GM12878 (cell line): ENCODE measurements at regions not wholly inside any gene's neighbourhood (a gene's known extent, or its start where the extent isn't known, plus 50 kb on each side); places are given as distances from the start of the nearest gene placed in this dataset.

ENCODE experiments used
- ATAC-seq: fragments of 200-7000 bp; cut with Tn5 transposase; 3 replicates; pipeline ENCODE4 v1.9.1; 2020; ENCODE audit warnings: mild to moderate bottlenecking, moderate library complexity
- BruUV-seq: library from RNA; stranded (reverse); fragments of 400-500 nt; replicated peaks from 2 replicates; lab custom pipeline; 2021; lab: Mats Ljungman, UMichigan
- CTCF ChIA-PET: fragments of 300-600 bp; sonication (Branson Sonifier 250); formaldehyde crosslinking; extraction: SDS; loops from one replicate; lab custom pipeline; 2021; ENCODE audit warnings: inconsistent platforms; lab: Yijun Ruan, JAX
- POLR2A ChIA-PET: fragments of 350-600 bp; formaldehyde crosslinking; extraction: SDS; loops from one replicate; lab custom pipeline; 2021; ENCODE audit warnings: inconsistent platforms; lab: Charles Lee
- RAD21 ChIA-PET: fragments of 300-600 bp; sonication (Branson Sonifier 250); formaldehyde crosslinking; loops from one replicate; lab custom pipeline; 2023; ENCODE audit warnings: antibody characterized with exemption; ENCODE audit not compliant: unreplicated experiment; lab: Charles Lee
- SMC1A ChIA-PET: fragments of 300-600 bp; sonication (Branson Sonifier 250); formaldehyde crosslinking; loops from one replicate; lab custom pipeline; 2023; ENCODE audit not compliant: unreplicated experiment, uncharacterized antibody; lab: Charles Lee
- DNase-seq: peaks from one replicate; pipeline ENCODE4 v3.0.0-alpha.2; 2011; ENCODE audit warnings: low read depth, low spot score
- FAIRE-seq: peaks from 3 replicates; lab custom pipeline; 2011; peaks lifted over from hg19 to GRCh38; lab: Jason Lieb, UNC
- H2AFZ ChIP-seq: 2 replicates; pipeline ENCODE4 v1.6.0; 2011; ENCODE audit warnings: low read depth, low read length, control low read depth; ENCODE audit not compliant: control insufficient read depth
- H3K27ac ChIP-seq: 2 replicates; pipeline ENCODE4 v1.5.1; 2011; ENCODE audit warnings: control low read depth; ENCODE audit not compliant: control insufficient read depth, insufficient read depth
- H3K27me3 ChIP-seq, 2 experiments: replicated peaks in 1 of 2; 2 replicates each; pipeline versions ENCODE4 v1.6.0 to v1.6.1; 2011; ENCODE audit warnings: low read length in 1 of 2; ENCODE audit not compliant: control insufficient read depth in 2 of 2, insufficient read depth in 2 of 2
- H3K36me3 ChIP-seq, 2 experiments: 2 replicates each; pipeline ENCODE4 v1.5.1; 2011; ENCODE audit warnings: low read length in 1 of 2; ENCODE audit not compliant: control insufficient read depth in 2 of 2, insufficient read depth in 2 of 2
- H3K4me1 ChIP-seq: 2 replicates; pipeline ENCODE4 v1.6.1; 2011; ENCODE audit warnings: mild to moderate bottlenecking, low read length, moderate library complexity, mixed read lengths; ENCODE audit not compliant: control insufficient read depth, insufficient read depth
- H3K4me2 ChIP-seq: 2 replicates; pipeline ENCODE4 v1.6.0; 2011; ENCODE audit warnings: control low read depth; ENCODE audit not compliant: control insufficient read depth, insufficient read depth
- H3K4me3 ChIP-seq: fragments of 200-600 bp; sonication (generic); 2 replicates; pipeline ENCODE4 v1.5.1; 2016
- H3K79me2 ChIP-seq: 2 replicates; pipeline ENCODE4 v1.6.0; 2011; ENCODE audit warnings: low read length; ENCODE audit not compliant: control insufficient read depth, insufficient read depth
- H3K9ac ChIP-seq: 2 replicates; pipeline ENCODE4 v1.8.0; 2011; ENCODE audit warnings: low read length, control low read depth, mixed read lengths; ENCODE audit not compliant: control insufficient read depth, insufficient read depth
- H3K9me3 ChIP-seq: replicated peaks from 3 replicates; pipeline ENCODE4 v1.5.1; 2011; ENCODE audit warnings: mild to moderate bottlenecking, low read length; ENCODE audit not compliant: control insufficient read depth, insufficient read depth
- H4K20me1 ChIP-seq: 2 replicates; pipeline ENCODE4 v1.6.0; 2011; ENCODE audit not compliant: control insufficient read depth, insufficient read depth
- CBFB ChIP-seq: IDR thresholded peaks from 2 replicates; pipeline ENCODE4 v1.6.1; 2016; ENCODE audit warnings: antibody characterized with exemption, low read depth
- CBX5 ChIP-seq: sonication (generic); IDR thresholded peaks from 2 replicates; pipeline ENCODE4 v1.6.1; 2016; ENCODE audit warnings: low read depth, moderate library complexity, mild to moderate bottlenecking, inconsistent platforms
- DPF2 ChIP-seq: fragments of 450-650 bp; IDR thresholded peaks from 2 replicates; pipeline ENCODE4 v1.6.1; 2017; ENCODE audit warnings: mild to moderate bottlenecking
- FOXK2 ChIP-seq: fragments of 450-650 bp; IDR thresholded peaks from 2 replicates; pipeline ENCODE4 v1.6.1; 2017; ENCODE audit warnings: mild to moderate bottlenecking, moderate library complexity
- HDAC2 ChIP-seq: fragments of 200-600 bp; sonication (generic); IDR thresholded peaks from 2 replicates; pipeline ENCODE4 v1.6.1; 2017
- KAT2A ChIP-seq: conservative IDR thresholded peaks from 2 replicates; pipeline ENCODE4 v1.6.1; 2011; ENCODE audit warnings: low read depth, low read length; ENCODE audit not compliant: control insufficient read depth
- KLF5 ChIP-seq: fragments of 450-650 bp; IDR thresholded peaks from 2 replicates; pipeline ENCODE4 v1.6.1; 2014; ENCODE audit warnings: mild to moderate bottlenecking; ENCODE audit not compliant: partially characterized antibody
- LARP7 ChIP-seq: fragments of 450-650 bp; IDR thresholded peaks from 2 replicates; pipeline ENCODE4 v1.6.1; 2017; ENCODE audit warnings: mild to moderate bottlenecking
- MXI1 ChIP-seq: fragments of 150-350 bp; IDR thresholded peaks from 2 replicates; pipeline ENCODE4 v1.6.1; 2011; ENCODE audit warnings: low read depth, mild to moderate bottlenecking, inconsistent platforms, low read length, improper control_type of control experiment
- NFXL1 ChIP-seq: fragments of 450-650 bp; IDR thresholded peaks from 2 replicates; pipeline ENCODE4 v1.6.1; 2017; ENCODE audit warnings: antibody characterized with exemption, mild to moderate bottlenecking, borderline replicate concordance
- PML ChIP-seq: IDR thresholded peaks from 2 replicates; pipeline ENCODE4 v1.6.1; 2012; ENCODE audit warnings: low read length, inconsistent platforms
- PRDM15 ChIP-seq: fragments of 450-650 bp; formaldehyde crosslinking; IDR thresholded peaks from 2 replicates; pipeline ENCODE4 v1.4.0; 2020; ENCODE audit warnings: mild to moderate bottlenecking, moderate library complexity
- RCOR1 ChIP-seq: conservative IDR thresholded peaks from 2 replicates; pipeline ENCODE4 v1.6.1; 2012; ENCODE audit warnings: low read depth, low read length, improper control_type of control experiment
- SREBF1 ChIP-seq: IDR thresholded peaks from 2 replicates; pipeline ENCODE4 v1.6.1; 2012; ENCODE audit warnings: mild to moderate bottlenecking, low read length
- SREBF2 ChIP-seq: IDR thresholded peaks from 2 replicates; pipeline ENCODE4 v1.6.1; 2012; ENCODE audit warnings: mild to moderate bottlenecking, low read length
- TCF12 ChIP-seq: IDR thresholded peaks from 2 replicates; pipeline ENCODE4 v1.6.1; 2011; ENCODE audit warnings: low read depth, mild to moderate bottlenecking, low read length
- TCF7 ChIP-seq: IDR thresholded peaks from 2 replicates; pipeline ENCODE4 v1.6.1; 2014; ENCODE audit warnings: antibody characterized with exemption, borderline replicate concordance
- YY1 ChIP-seq: IDR thresholded peaks from 2 replicates; pipeline ENCODE4 v1.6.1; 2011; ENCODE audit warnings: low read depth, mild to moderate bottlenecking, low read length
- WGBS: methylation state at CpG from one replicate; pipeline ENCODE4 v1.1.6; 2016; ENCODE audit warnings: low lambda C conversion rate; ENCODE audit not compliant: insufficient replicate concordance, insufficient coverage; ENCODE audit errors: missing lambda C conversion rate; 5-methylcytosine and 5-hydroxymethylcytosine counted together
- in situ Hi-C: fragments of 300-500 bp; cut with MboI; formaldehyde crosslinking; loops from 9 replicates; pipeline ENCODE4 v1.14.3; 2018; ENCODE audit warnings: mixed read lengths
- intact Hi-C: fragments of 100-400 bp; cut with micrococcal nuclease; formaldehyde crosslinking; loops from one replicate; pipeline ENCODE4 v1.14.2; 2022; ENCODE audit not compliant: unreplicated experiment

- Histone ChIP-seq H3K4me1 (no peaks in the 10 kb centered on the region), H3K27me3 (no peaks in the 10 kb centered on the region), H3K9me3 (no peaks in the 10 kb centered on the region), H3K4me3 (no peak overlapping the region), H3K9ac (no peak overlapping the region), H3K79me2 (no peaks in the 10 kb centered on the region), H4K20me1 (no peaks in the 10 kb centered on the region), H3K27ac (no peak overlapping the region), H2AFZ (no peak overlapping the region), H3K36me3 (no peaks in the 10 kb centered on the region), H3K4me2 (no peak overlapping the region)
- FAIRE-seq (no peak), DNase-seq (no peak), ATAC-seq (no peak)
- RAD21 ChIA-PET: no interaction called here
- SMC1A ChIA-PET: interaction anchor here (1.2 kb wide), 1 partner anchor 12 kb away, joined by 3 read pairs; no protein-coding TSS in a partner anchor
- 27% methylated on average over 3 of the region's 3 CpGs for WGBS
- TF ChIP-seq NFXL1 (no peak), FOXK2 (no peak), RCOR1 (no peak), KLF5 (no peak), YY1 (no peak), CBX5 (no peak), DPF2 (no peak), TCF7 (no peak), SREBF1 (no peak), PML (no peak), LARP7 (no peak), MXI1 (no peak), CBFB (no peak), HDAC2 (no peak), TCF12 (no peak), KAT2A (no peak), SREBF2 (no peak), PRDM15 (CRISPR knock-in tag) (no peak)
- no TSS peak for BruUV-seq
- in situ Hi-C loops: no loop called here
- POLR2A ChIA-PET: no interaction called here
- CTCF ChIA-PET: no interaction called here
- intact Hi-C loops: no loop called here
Observed at GRCh38 chr5:58037899-58038298, 422.0 kb downstream of the PLK2 start.
